ENCODE measurements at regions not wholly inside any gene's neighbourhood (a gene's known extent, or its start where the extent isn't known, plus 50 kb on each side); places are given as distances from the start of the nearest gene placed in this dataset.
"Not testable (repeated sequence)": the region's sequence is repeated elsewhere in the genome, so short reads cannot be mapped to it uniquely, and the experiment has no call there.

GRCh38 chr4:3601108-3601690 is 69.0 kb upstream of the LRPAP1 start:
- not testable (repeated sequence) for H3K36me3 Mint-ChIP-seq, ATAC-seq, H3K4me1 Mint-ChIP-seq

GRCh38 chr4:3599951-3600350 is 67.7 kb upstream of the LRPAP1 start:
- Mint-ChIP-seq H3K36me3 (no peaks in the 10 kb centered on the region), H3K9me3 (no peaks in the 10 kb centered on the region), H3K27me3 (peaks cover 21% of the 10 kb centered on the region)

More at GRCh38 chr4:3601108-3601690, 69.0 kb upstream of the LRPAP1 start:
- H3K9me3 Mint-ChIP-seq, H3K27ac Mint-ChIP-seq, H3K4me3 Mint-ChIP-seq: not testable (repeated sequence)
- peaks cover 12% of the 10 kb centered on the region for H3K27me3 Mint-ChIP-seq

DNA sequence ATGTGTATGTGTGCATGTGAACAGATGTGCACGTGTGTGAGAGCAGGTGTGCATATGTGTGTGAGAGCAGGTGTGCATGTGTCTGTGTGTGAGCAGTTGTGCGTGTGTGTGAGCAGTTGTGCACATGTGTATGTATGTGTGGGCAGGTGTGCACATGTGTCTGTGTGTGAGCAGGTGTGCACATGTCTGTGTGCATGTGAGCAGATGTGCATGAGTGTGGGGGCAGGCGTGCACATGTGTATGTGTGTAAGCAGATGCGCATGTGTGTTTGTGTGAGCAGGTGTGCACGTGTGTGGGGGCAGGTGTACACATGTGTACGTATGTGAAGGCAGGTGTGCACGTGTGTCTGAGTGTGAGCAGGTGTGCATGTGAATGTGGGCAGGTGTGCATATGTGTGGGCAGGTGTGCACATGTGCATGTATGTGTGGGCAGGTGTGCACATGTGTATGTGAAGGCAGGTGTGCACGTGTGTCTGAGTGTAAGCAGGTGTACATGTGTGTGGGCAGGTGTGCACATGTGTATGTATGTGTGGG is 66.5 kb upstream of the LRPAP1 start:
- H3K36me3 Mint-ChIP-seq: no peaks in the 10 kb centered on the region
- ATAC-seq: no peak
- no peak overlapping the region for H3K27ac Mint-ChIP-seq
- no peaks in the 10 kb centered on the region for H3K9me3 Mint-ChIP-seq
- H3K4me1 Mint-ChIP-seq: no peaks in the 10 kb centered on the region
- H3K4me3 Mint-ChIP-seq: no peak overlapping the region
- peaks cover 33% of the 10 kb centered on the region for H3K27me3 Mint-ChIP-seq

More at GRCh38 chr4:3599951-3600350, 67.7 kb upstream of the LRPAP1 start:
- H3K4me3 Mint-ChIP-seq: no peak overlapping the region
- H3K4me1 Mint-ChIP-seq: no peaks in the 10 kb centered on the region
- H3K27ac Mint-ChIP-seq: no peak overlapping the region
- no peak for ATAC-seq

DNA sequence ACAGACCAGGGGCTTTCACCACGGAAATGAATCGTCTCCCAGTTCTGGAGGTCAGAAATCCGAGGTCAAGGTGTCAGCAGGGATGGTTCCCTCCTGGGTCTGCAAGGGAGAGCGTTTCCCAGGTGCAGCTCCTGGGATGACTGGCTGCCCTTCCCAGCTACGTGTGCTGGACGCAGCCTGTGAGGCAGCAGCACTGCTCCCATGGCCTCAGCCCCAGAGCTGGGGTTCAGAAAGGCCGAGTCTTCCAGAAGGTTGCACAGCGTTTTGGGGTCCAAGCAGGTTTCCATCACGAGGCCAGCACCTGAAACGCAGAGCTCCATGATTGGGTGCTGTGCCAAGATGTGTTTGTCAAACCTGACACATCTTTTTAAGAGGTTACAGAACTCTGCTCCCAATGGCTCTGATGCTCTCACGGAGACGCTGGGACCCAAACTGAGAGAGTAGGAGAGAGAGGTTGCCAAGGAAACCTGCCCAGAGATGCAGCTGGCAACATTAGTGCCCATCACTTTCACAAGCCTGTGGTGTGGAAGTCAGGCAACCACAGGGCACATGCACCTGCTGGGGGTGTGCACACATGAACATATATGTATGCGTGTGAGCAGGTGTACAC is 65.8 kb upstream of the LRPAP1 start:
- not testable (repeated sequence) for H3K9me3 Mint-ChIP-seq, H3K4me3 Mint-ChIP-seq, H3K27ac Mint-ChIP-seq, ATAC-seq, H3K36me3 Mint-ChIP-seq, H3K4me1 Mint-ChIP-seq
- peaks cover 38% of the 10 kb centered on the region for H3K27me3 Mint-ChIP-seq

- H3K9me3 Mint-ChIP-seq, H3K4me3 Mint-ChIP-seq, ATAC-seq, H3K4me1 Mint-ChIP-seq, H3K36me3 Mint-ChIP-seq, H3K27ac Mint-ChIP-seq: not testable (repeated sequence)
- peaks cover 38% of the 10 kb centered on the region for H3K27me3 Mint-ChIP-seq
Observed at GRCh38 chr4:3596957-3597733, 64.9 kb upstream of the LRPAP1 start.

GRCh38 chr4:3595627-3596291 is 63.5 kb upstream of the LRPAP1 start:
- H3K9me3 Mint-ChIP-seq, H3K4me3 Mint-ChIP-seq, H3K36me3 Mint-ChIP-seq, H3K4me1 Mint-ChIP-seq, ATAC-seq, H3K27ac Mint-ChIP-seq: not testable (repeated sequence)
- H3K27me3 Mint-ChIP-seq: peaks cover 38% of the 10 kb centered on the region

DNA sequence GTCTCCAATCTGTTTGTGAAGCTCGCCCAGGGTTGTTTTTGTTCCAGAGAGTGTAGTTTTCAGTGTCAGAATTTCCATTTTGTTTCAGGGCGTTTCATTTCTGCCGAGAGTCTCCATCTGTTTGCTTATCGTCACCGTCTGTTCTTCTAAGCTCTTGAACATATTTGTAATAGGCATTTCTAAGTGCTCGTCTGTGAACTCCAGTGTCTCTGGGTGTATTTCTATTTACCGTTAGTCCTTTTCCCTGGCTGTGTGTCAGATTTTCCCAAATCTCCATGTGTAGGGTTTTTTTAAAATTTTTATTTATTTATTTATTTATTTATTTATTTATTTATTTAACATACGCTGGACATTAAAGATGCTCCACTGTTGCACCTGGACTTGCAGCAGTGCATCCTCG is 62.5 kb upstream of the LRPAP1 start:
- not testable (repeated sequence) for H3K27ac Mint-ChIP-seq, H3K4me3 Mint-ChIP-seq, H3K4me1 Mint-ChIP-seq, H3K36me3 Mint-ChIP-seq, H3K9me3 Mint-ChIP-seq, ATAC-seq
- H3K27me3 Mint-ChIP-seq: peaks cover 38% of the 10 kb centered on the region

- not testable (repeated sequence) for H3K36me3 Mint-ChIP-seq, H3K9me3 Mint-ChIP-seq, H3K4me1 Mint-ChIP-seq, ATAC-seq, H3K4me3 Mint-ChIP-seq, H3K27ac Mint-ChIP-seq
- peaks cover 25% of the 10 kb centered on the region for H3K27me3 Mint-ChIP-seq
Observed at GRCh38 chr4:3589946-3590924, 58.0 kb upstream of the LRPAP1 start.

DNA sequence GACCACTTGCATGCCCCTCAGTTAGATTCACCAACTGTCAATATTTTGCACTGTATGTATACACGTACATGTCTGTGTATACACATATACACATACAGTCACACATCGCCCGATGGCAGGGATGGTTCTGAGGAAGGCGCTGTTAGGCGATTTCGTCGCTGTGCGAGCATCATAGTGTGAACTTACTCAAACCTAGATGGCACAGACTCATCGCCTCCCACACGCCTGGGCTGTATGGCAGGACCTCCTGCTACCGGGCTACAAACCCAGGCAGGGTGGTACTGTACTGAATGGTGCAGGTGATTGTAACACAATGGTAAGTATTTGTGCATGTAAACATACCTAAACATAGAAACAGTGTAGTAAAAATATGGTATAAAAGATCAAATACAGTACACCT is 57.2 kb upstream of the LRPAP1 start:
- peaks cover 20% of the 10 kb centered on the region for H3K27me3 Mint-ChIP-seq
- not testable (repeated sequence) for H3K4me3 Mint-ChIP-seq, H3K27ac Mint-ChIP-seq, ATAC-seq, H3K9me3 Mint-ChIP-seq, H3K36me3 Mint-ChIP-seq, H3K4me1 Mint-ChIP-seq

DNA sequence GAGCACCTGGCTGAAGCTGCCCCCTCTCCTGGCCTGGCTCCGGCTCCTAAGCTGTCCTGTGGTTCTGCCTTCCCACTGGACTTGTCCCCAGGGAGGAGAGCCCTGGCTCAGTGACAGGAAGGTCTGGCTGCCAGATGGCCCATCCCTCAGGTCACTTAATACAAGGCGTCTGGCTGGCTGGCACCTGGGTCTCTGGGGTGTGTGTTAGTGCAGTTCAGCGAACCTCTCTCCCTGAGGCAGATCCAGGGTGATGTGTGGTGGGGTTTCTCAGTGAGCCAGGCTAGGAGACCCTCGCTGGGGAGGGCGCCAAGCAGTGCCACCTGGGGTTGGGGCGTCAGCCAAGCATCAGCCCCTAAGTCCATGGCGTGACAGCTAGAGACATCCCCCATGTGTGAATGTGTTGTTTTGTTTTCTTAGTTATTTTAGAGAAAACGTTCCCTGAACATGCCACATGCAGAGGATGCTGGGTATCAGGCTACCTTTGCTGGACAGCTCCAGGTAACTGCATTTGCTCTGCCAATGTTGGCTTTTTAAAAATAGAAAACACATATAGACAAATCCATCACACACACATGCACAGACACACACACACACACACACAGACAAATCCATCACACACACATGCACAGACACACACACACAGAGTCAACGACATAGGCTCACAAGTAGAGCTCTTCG is 56.4 kb upstream of the LRPAP1 start:
- H3K27ac Mint-ChIP-seq, ATAC-seq, H3K9me3 Mint-ChIP-seq, H3K4me1 Mint-ChIP-seq, H3K36me3 Mint-ChIP-seq, H3K4me3 Mint-ChIP-seq: not testable (repeated sequence)
- H3K27me3 Mint-ChIP-seq: peaks cover 20% of the 10 kb centered on the region

DNA sequence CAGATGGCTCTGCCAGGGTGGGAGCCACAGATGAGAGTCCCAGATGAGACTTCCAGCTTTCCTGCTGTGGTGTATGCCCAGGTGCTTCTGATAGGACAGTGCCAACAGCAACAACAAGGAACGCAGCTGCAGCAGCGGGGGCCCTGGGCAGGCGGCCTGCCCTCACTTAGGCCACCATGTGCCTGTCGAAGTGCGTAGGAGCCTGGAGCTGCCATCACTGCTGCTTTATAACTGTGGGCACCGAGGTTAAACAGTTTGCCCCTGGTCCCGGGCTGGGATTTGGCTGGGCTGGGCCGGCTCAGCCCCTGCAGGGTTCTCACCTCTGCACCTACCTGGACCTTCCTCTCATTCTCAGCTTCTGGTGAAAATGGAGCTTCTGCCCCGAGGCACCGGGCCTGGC is 54.4 kb upstream of the LRPAP1 start:
- peaks cover 29% of the 10 kb centered on the region for H3K27me3 Mint-ChIP-seq
- not testable (repeated sequence) for H3K36me3 Mint-ChIP-seq, H3K4me3 Mint-ChIP-seq, H3K27ac Mint-ChIP-seq, H3K9me3 Mint-ChIP-seq, ATAC-seq, H3K4me1 Mint-ChIP-seq

- not testable (repeated sequence) for ATAC-seq
Observed at GRCh38 chr4:3585567-3585966, 53.3 kb upstream of the LRPAP1 start.

DNA sequence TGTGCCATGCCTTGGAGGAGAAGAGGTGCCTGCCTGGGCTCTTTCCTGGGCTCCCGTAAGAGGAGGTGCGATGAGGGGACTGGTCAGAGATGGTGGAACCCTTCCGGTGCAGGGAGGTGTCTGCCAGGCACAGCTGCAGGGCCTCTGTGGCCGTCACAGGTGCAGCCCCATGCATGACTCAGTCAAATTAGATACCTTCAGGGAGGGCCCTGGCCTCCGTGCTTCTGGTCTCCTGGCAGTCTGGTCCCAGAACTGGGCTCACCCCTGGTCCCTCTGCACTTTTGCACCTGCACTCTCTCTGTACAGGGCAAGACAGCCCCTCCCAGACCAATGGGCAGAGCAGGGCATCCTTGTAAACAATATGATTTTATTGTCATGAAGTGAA is 49.9 kb upstream of the LRPAP1 start:
- peaks cover 6% of the 10 kb centered on the region for H3K4me1 Mint-ChIP-seq
- no peaks in the 10 kb centered on the region for H3K36me3 Mint-ChIP-seq
- peak; percentile 34 for ATAC-seq
- H3K9me3 Mint-ChIP-seq: peaks cover 15% of the 10 kb centered on the region
- peaks cover 61% of the 10 kb centered on the region for H3K27me3 Mint-ChIP-seq
- H3K4me3 Mint-ChIP-seq: no peak overlapping the region
- H3K27ac Mint-ChIP-seq: no peak overlapping the region

More at GRCh38 chr4:3585567-3585966, 53.3 kb upstream of the LRPAP1 start:
- not testable (repeated sequence) for H3K4me3 Mint-ChIP-seq, H3K9me3 Mint-ChIP-seq, H3K4me1 Mint-ChIP-seq, H3K27ac Mint-ChIP-seq, H3K36me3 Mint-ChIP-seq
- H3K27me3 Mint-ChIP-seq: peaks cover 32% of the 10 kb centered on the region

Data from stimulated activated memory B cell treated with anti-CD40 and anti-IgM and Interleukin-4, amounts not matched to agents 10 μg/mL and 1 μg/mL and 100 μg/mL, for 72 hours (primary cell).